GM18867 (cell line): ENCODE measurements at regions not wholly inside any gene's neighbourhood (a gene's known extent, or its start where the extent isn't known, plus 50 kb on each side); places are given as distances from the start of the nearest gene placed in this dataset.

Source experiments
- ATAC-seq: cut with Tn5 transposase; IDR thresholded peaks from one replicate; pipeline ENCODE4 v1.9.1; 2021; ENCODE audit warnings: mild to moderate bottlenecking, moderate library complexity; ENCODE audit not compliant: unreplicated experiment

- no peak for ATAC-seq
Measured at GRCh38 chr17:36727577-36727976, 126.2 kb downstream of the MRM1 start.

- ATAC-seq = no peak
Measured at GRCh38 chr17:36728030-36728991, 126.9 kb downstream of the MRM1 start.

- ATAC-seq = no peak
Measured at GRCh38 chr17:36730095-36730808, 128.9 kb downstream of the MRM1 start.

DNA sequence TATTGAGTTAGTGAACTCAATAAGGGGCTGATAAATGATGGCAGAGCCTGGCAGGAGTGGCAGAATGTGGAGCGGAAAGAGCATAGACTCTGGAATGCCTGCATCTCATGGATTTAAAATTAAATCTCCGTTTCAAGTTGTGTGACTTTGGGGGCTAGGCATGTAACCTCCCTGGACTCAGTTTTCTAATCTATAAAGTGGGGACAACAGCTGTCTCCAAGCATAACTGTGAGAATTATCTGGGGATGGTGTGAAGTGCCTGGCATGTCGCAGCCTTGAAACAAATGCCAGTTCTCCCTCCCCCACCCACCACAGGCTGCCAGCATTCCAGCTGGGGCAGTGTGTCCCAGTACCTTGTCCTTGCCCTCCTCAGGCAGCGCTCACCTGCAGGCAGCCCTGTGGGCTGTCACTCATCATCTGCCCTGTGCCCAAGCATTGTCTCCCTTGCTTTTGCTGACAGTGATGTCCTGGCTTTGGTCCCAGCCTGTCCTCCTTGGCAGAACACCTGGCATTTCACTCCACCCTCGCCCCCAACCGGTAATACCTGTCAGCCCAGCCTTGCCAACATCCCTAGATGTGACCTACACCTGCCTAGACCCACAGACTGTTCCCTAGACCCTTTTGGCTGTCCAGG is 129.6 kb downstream of the MRM1 start:
- ATAC-seq = no peak

GRCh38 chr17:36731811-36732210 is 130.4 kb downstream of the MRM1 start:
- ATAC-seq = no peak

- no peak for ATAC-seq
Measured at GRCh38 chr17:36732351-36732750, 131.0 kb downstream of the MRM1 start.

DNA sequence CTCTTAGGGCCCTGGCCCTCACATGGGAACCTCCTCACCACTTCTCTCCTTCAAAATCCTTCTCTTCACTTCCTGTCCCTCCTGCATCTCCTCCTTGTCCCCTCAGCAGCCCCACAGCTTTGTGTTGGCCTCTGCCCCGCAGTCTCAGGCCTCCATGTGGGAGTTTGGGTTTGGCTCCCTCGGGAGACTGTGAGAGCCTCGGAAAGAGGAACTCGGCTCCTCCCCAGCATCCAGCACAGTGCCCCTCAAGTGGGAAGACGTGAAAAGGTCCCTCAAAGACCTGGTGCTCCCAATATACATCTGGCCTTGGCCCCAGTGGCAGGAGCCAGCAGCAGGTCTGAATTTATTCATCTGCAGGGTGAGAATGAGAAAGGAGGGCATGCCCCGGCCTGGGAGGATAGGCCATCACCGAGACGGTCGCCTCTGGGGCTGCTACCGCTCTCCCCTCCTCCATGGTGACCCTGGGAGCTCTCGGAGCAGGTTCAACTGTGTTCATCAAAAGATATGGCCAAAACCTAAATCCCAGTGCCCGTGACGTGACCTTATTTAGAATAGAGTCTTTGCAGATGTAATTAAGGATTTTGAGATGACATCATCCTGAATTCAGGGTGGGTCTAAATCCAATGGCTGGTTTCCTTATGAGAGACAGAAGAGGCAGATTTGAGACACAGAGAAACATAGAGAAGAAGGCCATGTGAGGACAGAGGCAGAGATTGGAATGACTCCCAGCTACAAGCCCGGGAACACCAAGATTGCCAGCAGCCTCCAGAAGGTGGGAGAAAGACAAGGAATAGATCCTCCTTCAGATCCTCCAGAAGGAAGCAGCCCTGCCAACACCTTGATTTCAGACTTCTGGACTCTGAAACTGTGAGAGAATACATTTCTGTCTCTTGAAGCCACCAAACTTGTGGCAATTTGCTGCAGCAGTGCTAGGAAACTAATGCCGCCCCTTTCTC is 135.1 kb downstream of the MRM1 start:
- no peak for ATAC-seq

GRCh38 chr17:36739208-36739607 is 137.8 kb downstream of the MRM1 start:
- ATAC-seq = no peak

DNA sequence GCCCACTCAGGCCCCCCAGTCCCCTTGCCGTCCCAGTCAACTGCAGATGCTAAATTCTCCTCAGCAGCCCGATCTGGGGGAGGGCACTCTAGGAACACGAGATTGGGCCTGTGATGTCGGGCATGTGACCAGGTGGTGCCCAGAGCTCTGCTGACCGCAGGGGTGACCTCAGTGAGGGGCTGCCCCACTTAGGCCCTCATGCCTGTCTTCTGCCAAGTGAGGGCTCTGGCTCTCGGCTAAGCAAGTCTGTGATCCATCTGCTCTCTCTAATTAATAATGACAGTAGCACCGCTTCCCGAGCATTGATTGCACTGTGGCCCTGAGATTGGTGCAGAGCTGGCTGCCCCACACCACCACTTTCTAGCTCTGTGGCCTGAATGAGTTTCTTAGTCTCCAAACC is 138.8 kb downstream of the MRM1 start:
- no peak for ATAC-seq

GRCh38 chr17:36741019-36741902 is 139.9 kb downstream of the MRM1 start:
- ATAC-seq = no peak

DNA sequence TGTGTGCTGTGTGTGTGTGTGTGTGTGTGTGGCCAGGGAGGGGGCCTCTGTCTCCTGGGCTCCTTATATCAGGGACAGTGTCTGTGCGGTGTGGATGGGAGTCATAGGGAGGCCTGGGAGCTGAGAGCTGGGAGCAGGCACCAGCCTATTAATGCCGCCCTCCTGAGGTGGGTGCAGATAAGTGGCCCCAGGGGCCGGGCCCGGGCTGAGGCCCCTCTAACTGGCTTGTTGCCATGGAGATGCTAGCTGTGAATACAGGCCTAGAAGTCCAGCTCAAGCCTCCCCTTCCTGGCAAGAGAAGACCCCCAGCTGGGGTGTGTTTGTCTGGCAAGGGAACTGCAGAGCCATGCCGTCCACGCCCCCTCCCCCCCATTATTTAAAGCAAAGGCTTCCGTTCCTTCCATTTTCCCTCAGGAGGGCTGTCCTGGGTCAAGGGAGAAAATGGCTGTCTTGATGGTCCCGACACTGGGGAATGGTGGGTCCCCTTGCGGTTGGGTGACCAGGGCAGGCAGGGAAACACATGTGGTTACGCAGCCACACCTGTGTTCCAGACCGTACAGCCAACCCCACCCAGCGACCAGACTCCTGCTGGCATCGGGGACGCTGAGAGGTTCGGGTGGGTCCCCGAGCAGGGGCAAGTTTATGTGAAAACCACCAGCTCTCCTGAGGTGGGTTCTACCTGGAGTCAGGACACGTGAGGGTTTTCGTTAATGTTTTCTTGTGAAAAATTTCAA is 141.1 kb downstream of the MRM1 start:
- no peak for ATAC-seq

GRCh38 chr17:36743130-36743529 is 141.7 kb downstream of the MRM1 start:
- ATAC-seq = no peak

GRCh38 chr17:36746381-36747053 is 145.1 kb downstream of the MRM1 start:
- ATAC-seq = no peak

- ATAC-seq = no peak
Measured at GRCh38 chr17:36747861-36748260, 146.5 kb downstream of the MRM1 start.

- no peak for ATAC-seq
Measured at GRCh38 chr17:36748272-36748671, 146.9 kb downstream of the MRM1 start.

- no peak for ATAC-seq
Measured at GRCh38 chr17:36749493-36749892, 148.1 kb downstream of the MRM1 start.

GRCh38 chr17:36750316-36750885 is 149.0 kb downstream of the MRM1 start:
- ATAC-seq = no peak
